Lung (tissue), 11 donors: ENCODE measurements at regions not wholly inside any gene's neighbourhood (a gene's known extent, or its start where the extent isn't known, plus 50 kb on each side); places are given as distances from the start of the nearest gene placed in this dataset.

Experiments used
- ATAC-seq: fragments of 200-7000 bp; cut with Tn5 transposase; one replicate; pipeline ENCODE4 v1.9.1; 2020; ENCODE audit warnings: moderate number of reproducible peaks; ENCODE audit not compliant: insufficient read depth, low FRiP score
- DNase-seq, 3 donors: peaks; one replicate each; pipeline ENCODE4 v3.0.0-alpha.2; 2013 to 2017
- H3K27ac ChIP-seq, 2 donors: one replicate each; pipeline ENCODE4 v1.5.1; 2013; ENCODE audit warnings: mild to moderate bottlenecking in 2 of 2, moderate library complexity in 2 of 2, control low read depth in 1 of 2, inconsistent platforms in 1 of 2, low read depth in 1 of 2, low read length in 1 of 2
- H3K27me3 ChIP-seq, 3 donors: one replicate each; pipeline ENCODE4 v1.5.1; 2013; ENCODE audit warnings: low read length in 2 of 3; ENCODE audit not compliant: control insufficient read depth in 3 of 3, insufficient read depth in 3 of 3
- H3K36me3 ChIP-seq, 4 donors: one replicate each; pipeline ENCODE4 v1.5.1; 2013; ENCODE audit warnings: low read length in 4 of 4, mild to moderate bottlenecking in 1 of 4, moderate library complexity in 1 of 4; ENCODE audit not compliant: control insufficient read depth in 4 of 4, insufficient read depth in 4 of 4
- H3K4me1 ChIP-seq, 5 donors: one replicate each; pipeline ENCODE4 v1.5.1; 2013; ENCODE audit warnings: low read length in 5 of 5, mild to moderate bottlenecking in 2 of 5, moderate library complexity in 1 of 5; ENCODE audit not compliant: control insufficient read depth in 5 of 5, insufficient read depth in 5 of 5
- H3K4me3 ChIP-seq: one replicate; pipeline ENCODE4 v1.5.1; 2013; ENCODE audit warnings: mild to moderate bottlenecking, control low read depth, moderate library complexity
- H3K9ac ChIP-seq, 2 donors: one replicate each; pipeline ENCODE4 v1.5.1; 2013; ENCODE audit warnings: low read length in 2 of 2, control low read depth in 1 of 2; ENCODE audit not compliant: insufficient read depth in 1 of 2
- H3K9me3 ChIP-seq, 4 donors: one replicate each; pipeline ENCODE4 v1.5.1; 2013; ENCODE audit warnings: low read length in 3 of 4, mild to moderate bottlenecking in 1 of 4, moderate library complexity in 1 of 4; ENCODE audit not compliant: control insufficient read depth in 4 of 4, insufficient read depth in 3 of 4
- CTCF ChIP-seq: IDR thresholded peaks from 2 replicates; pipeline ENCODE4 v1.5.1; 2012; ENCODE audit warnings: mild to moderate bottlenecking; ENCODE audit errors: control extremely low read depth, extremely low read depth
- WGBS, 2 donors: extraction: QIAGEN DNeasy Blood & Tissue Kit; methylation state at CpG; one replicate each; pipeline ENCODE4 v1.1.7; 2013; 5-methylcytosine and 5-hydroxymethylcytosine counted together
- donor health status: control.
- donor health status: control.
- donor health status: Bipolar disorder and iron deficiency.
- donor health status: healthy.
- donor health status: DM: yes; HTN: yes; CAD: no.

DNA sequence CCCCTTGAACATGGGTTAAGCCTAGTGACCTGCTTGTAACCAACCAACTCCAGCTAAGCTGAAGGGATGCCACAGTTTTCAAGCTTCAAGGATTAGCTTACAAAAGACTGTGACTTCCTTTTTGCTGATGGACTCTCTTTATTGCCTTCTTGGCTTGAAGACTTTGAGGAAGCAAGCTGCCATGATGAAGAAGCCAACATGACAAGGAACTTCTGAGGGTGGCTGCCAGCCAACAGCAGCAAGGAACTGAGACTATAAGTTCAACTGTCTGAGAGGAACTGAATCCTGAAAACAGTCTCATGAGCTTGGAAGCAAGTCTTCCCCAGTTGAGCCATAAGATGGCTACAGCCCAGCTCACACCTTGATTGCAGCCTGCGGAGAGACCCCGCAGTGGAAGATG is 116.1 kb upstream of the TAF11L2 start:
- Histone ChIP-seq H3K36me3 (no peaks in the 10 kb centered on the region), H3K4me1 (peaks cover 0 to 18% (median 0%) of the 10 kb centered on the region in 5 donors), H3K27ac (no peak overlapping the region), H3K4me3 (no peak overlapping the region), H3K27me3 (no peaks in the 10 kb centered on the region), H3K9me3 (no peaks in the 10 kb centered on the region), H3K9ac (no peak overlapping the region)
- DNase-seq, result peak in 1 of 3 donors; percentile 46
- no peak for ATAC-seq
- no peak for TF ChIP-seq CTCF
- WGBS, 2 donors, result 83 to 90% methylated on average over 2 of the region's 2 CpGs

DNA sequence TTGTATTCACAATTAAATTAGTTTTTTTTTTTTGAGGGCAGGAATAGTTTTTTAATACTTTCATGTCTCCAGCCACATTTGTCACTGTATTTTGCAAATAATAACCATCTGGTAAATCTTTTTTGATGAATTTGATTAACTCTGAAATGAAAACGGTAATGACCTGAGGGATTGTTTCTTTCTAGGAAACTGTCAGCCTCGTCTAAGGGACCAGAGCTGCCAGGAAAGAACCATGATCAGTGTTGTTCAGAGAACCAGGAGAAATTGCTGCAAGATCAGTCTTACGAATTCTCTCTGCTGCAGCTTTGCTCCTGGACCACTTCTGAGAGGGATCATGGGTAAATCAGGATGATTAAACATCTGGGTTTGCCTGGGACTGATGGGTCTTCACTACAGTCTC is 114.5 kb upstream of the TAF11L2 start:
- Histone ChIP-seq H3K4me3 (no peak overlapping the region), H3K9ac (no peak overlapping the region), H3K4me1 (peaks cover 0 to 11% (median 0%) of the 10 kb centered on the region in 5 donors), H3K9me3 (no peaks in the 10 kb centered on the region), H3K27ac (no peak overlapping the region), H3K36me3 (no peaks in the 10 kb centered on the region), H3K27me3 (no peaks in the 10 kb centered on the region)
- TF ChIP-seq CTCF, result no peak
- DNase-seq, result no peak
- 60 to 71% methylated on average over 3 of the region's 3 CpGs for WGBS, 2 donors
- no peak for ATAC-seq

- TF ChIP-seq CTCF, result no peak
- no peak overlapping the region for H3K9ac ChIP-seq
- H3K4me3 ChIP-seq, result no peak overlapping the region
- DNase-seq, result no peak
- no peaks in the 10 kb centered on the region for H3K27me3 ChIP-seq
- no peak for ATAC-seq
- peaks cover 0 to 5% (median 0%) of the 10 kb centered on the region in 5 donors for H3K4me1 ChIP-seq
- H3K36me3 ChIP-seq, result no peaks in the 10 kb centered on the region
- H3K27ac ChIP-seq, result no peak overlapping the region
- H3K9me3 ChIP-seq, result peaks cover 0 to 3% (median 1%) of the 10 kb centered on the region in 4 donors
Measured at GRCh38 chr5:17384181-17384580, 113.8 kb upstream of the TAF11L2 start.

DNA sequence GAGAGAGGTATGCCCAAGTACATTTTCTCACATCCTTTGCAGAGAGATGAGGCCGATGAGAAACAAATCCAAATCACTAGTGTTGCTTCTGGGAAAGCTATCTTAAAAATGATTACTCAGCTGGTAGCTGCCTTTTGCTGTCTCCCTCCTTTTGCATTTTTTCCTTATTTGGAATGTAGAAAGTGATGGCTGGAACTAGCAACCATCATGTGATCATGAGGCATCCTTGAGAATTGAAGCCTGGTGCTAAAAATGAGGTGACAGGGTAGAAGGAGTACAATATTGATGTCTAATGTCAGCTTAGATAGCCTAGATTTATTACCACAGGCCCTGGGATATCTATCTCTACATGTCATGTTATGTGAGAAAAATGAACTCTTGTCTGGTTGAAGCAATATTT is 109.3 kb upstream of the TAF11L2 start:
- Histone ChIP-seq H3K4me3 (no peak overlapping the region), H3K9ac (no peak overlapping the region), H3K4me1 (no peaks in the 10 kb centered on the region), H3K36me3 (no peaks in the 10 kb centered on the region), H3K27me3 (no peaks in the 10 kb centered on the region), H3K9me3 (peaks cover 0 to 3% (median 1%) of the 10 kb centered on the region in 4 donors), H3K27ac (no peak overlapping the region)
- TF ChIP-seq CTCF, result no peak
- 93 to 96% methylated on average over 1 of the region's 1 CpG for WGBS, 2 donors
- DNase-seq, result no peak
- no peak for ATAC-seq
